ENCODE measurements at regions not wholly inside any gene's neighbourhood (a gene's known extent, or its start where the extent isn't known, plus 50 kb on each side); places are given as distances from the start of the nearest gene placed in this dataset.

DNA sequence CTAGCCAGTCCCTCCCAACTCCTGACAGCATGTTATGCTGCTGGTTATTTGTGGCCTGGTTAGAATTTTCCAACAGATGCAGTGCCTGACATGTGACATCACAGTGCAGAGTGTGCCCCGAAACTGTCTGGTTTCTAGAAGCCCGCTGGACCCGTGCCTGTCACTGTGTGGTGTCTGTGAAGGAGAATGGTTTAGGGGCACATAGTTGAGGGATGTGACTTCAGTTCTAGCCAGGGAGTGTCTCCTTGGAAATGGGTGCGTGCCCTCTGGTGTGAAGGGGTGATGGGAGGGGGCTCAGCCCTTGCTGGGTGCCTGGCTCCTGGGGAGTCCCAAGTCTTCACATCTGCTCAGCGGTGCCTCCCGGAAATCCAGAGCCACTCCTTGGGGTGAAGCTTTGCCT lies 303.6 kb downstream of the GLRX3 start:
- TF ChIP-seq, protein P1, sequence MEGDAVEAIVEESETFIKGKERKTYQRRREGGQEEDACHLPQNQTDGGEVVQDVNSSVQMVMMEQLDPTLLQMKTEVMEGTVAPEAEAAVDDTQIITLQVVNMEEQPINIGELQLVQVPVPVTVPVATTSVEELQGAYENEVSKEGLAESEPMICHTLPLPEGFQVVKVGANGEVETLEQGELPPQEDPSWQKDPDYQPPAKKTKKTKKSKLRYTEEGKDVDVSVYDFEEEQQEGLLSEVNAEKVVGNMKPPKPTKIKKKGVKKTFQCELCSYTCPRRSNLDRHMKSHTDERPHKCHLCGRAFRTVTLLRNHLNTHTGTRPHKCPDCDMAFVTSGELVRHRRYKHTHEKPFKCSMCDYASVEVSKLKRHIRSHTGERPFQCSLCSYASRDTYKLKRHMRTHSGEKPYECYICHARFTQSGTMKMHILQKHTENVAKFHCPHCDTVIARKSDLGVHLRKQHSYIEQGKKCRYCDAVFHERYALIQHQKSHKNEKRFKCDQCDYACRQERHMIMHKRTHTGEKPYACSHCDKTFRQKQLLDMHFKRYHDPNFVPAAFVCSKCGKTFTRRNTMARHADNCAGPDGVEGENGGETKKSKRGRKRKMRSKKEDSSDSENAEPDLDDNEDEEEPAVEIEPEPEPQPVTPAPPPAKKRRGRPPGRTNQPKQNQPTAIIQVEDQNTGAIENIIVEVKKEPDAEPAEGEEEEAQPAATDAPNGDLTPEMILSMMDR (conservative IDR thresholded peaks at IDR 0.05; ENCODE audit: low read depth in 2 of 2), result no peak
- TF ChIP-seq POLR2AphosphoS5 (IDR thresholded peaks at IDR 0.05; ENCODE audit: low read depth), result no peak
- TF ChIP-seq JUNB (IDR thresholded peaks at IDR 0.05; ENCODE audit: unreplicated experiment), result no peak
- no peak for TF ChIP-seq CREB1 (CRISPR knock-in tag; IDR thresholded peaks at IDR 0.05; ENCODE audit: low read depth)
- TF ChIP-seq EZH2 (IDR thresholded peaks at IDR 0.05; ENCODE audit: low read depth, unreplicated experiment), result no peak

Measured in GM23338 (cell line).